ENCODE measurements at regions not wholly inside any gene's neighbourhood (a gene's known extent, or its start where the extent isn't known, plus 50 kb on each side); places are given as distances from the start of the nearest gene placed in this dataset.

DNA sequence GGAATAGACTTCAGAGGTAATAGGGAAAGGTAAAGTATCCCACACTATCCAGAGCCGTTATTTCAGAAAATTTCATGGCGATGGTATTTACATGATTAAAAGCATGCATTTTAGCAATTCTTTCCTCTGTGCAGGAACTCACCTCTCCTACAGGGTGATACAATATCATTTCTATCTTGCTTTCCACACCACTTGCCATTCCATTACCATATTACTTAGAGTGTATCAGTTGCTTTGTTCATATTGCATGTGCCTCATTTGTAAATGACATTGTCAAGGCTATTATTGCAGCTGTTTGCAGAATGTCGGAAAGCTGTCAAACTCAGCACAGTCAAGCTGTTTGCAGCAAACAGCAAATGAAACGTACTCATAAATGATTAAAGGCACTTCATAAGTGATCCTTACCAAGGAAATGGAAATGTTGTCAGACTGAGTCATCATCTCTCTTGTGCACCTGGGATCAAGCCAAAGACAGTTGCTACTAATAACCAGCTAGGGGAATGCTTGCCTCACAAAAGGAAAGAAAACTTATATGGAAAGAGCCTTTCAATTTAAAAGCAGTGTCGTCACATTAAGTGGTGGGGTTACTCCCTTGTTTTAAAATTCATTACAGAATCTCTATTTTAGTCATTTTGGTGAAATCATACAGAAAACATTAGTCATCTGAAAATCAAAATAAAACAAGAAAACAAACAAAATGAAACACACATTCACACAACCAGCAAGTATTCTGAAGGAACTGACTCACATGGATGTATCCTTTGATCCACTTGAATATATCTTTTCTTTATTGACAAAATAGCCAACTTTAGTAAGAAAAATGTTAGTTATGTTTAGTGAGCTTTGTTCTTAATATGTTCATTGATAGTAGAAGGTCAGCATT is 1064.1 kb upstream of the CNTNAP5 start:
- peak; percentile 88 for DNase-seq

DNA sequence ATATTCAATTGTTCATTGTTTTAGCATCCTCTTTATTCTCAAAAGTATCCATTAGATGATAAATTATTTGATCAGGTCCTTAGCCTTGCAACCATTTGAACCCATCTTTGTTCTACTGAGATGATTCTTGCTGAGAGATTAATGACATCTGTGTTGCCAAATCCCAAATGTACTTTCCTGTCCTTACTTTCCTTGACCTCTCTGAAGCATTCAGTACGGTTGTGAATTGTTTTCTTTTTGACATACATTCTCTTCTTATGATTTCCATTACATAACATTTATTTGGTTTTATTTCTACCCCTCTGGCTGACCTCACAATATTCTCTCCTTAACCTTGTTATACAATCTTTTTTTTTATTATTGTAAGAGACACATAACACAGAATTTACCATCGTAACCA is 1058.6 kb upstream of the CNTNAP5 start:
- no peak for DNase-seq

GRCh38 chr2:122977580-122977979 is 1047.5 kb upstream of the CNTNAP5 start:
- no peak for DNase-seq

- DNase-seq, result no peak
These were observed 1044.4 kb upstream of the CNTNAP5 start for GRCh38 chr2:122980671-122981070.

DNA sequence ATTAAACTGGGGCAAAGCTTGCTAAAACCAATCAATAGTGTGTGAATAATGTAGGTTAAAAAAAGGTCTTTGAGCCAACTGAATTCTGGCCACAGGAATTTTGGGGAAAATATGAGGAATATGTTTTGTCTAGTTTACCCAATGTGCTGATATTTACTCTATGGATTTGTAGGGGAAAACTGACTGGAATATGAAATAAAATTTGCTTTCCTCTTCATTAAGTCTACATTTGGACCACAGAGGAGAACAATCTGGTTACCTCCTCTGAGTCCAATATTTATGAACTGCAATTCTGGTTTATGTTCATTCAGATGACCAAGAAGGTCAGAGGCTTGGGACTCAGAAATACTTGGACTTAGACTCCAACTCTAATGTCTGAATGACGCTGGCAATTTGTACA is 1042.2 kb upstream of the CNTNAP5 start:
- DNase-seq, result no peak

- DNase-seq, result no peak
These were observed 1036.5 kb upstream of the CNTNAP5 start for GRCh38 chr2:122988395-122989221.

- DNase-seq, result no peak
These were observed 1031.5 kb upstream of the CNTNAP5 start for GRCh38 chr2:122993592-122993991.

DNA sequence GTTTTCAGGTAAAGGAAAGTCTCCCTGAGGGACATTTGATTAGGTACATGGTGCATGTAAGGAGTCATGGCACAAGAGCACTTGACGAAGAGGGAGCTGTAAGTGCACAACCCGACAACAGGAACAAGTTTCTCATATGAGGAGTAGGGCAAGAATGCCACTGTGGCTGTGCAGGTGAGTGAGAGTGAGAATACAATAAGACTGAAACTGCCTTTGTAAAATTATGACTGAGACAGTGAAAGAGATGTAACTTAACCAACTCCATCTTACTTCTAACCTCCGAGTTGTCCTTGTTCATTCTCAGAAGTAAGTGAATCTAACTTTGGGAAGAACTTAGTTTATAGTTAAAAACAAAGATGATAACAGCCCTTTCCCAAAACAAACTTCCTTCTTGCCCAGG is 1025.8 kb upstream of the CNTNAP5 start:
- DNase-seq, result no peak

DNA sequence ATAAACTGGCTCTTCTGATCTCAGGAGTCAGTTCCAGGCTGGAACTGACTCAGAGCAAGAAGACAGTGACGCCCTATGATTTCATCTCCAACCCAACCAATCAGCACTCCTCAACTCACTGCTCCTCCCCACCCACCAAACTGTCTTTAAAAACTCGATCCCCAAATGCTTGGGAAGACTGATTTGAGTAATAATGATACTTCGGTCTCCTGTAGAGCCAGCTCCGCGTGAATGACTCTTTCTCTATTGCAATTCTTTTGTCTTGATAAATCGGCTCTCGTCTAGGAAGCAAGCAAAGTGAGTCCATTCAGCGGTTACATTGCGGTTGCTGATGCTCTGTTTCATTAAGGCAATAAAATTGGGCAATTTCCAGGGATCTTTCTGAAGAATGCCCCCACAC is 1025.3 kb upstream of the CNTNAP5 start:
- DNase-seq, result no peak

GRCh38 chr2:123002660-123003248 is 1022.3 kb upstream of the CNTNAP5 start:
- DNase-seq, result no peak

DNA sequence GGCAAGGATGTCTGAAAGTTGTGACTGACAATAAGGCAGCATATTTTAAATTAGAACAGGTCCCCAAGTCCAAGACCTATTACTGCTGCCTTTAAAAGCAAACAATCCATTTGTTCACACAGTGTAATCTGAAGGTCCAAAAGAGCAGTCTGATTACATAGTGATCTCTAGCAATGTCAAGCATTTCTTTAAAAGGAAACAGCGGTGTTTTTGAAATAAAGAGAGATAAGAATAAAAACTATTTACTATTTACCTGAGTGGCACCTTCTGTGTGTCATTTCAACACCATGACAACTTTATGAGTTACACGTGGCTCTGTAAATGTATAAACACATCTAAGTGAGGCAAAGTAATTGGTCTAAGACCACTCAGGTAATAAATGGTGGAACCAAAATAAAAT is 1009.9 kb upstream of the CNTNAP5 start:
- DNase-seq, result no peak

DNA sequence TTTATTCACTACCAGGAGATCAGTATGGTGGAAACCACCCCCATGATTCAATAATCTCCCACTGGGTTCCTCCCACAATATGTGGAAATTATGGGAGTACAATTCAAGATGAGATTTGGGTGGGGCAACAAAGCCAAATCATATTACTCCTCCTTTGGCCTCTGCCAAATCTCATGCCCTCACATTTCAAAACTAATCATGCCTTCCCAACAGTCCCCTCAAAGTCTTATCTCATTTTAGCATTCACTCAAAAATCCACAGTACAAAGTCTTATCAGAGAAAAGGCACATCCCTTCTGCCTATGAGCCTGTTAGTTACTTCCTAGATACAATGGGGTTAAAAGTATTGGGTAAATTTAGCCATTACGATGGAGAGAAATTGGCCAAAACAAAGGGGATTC is 989.5 kb upstream of the CNTNAP5 start:
- no peak for DNase-seq

DNA sequence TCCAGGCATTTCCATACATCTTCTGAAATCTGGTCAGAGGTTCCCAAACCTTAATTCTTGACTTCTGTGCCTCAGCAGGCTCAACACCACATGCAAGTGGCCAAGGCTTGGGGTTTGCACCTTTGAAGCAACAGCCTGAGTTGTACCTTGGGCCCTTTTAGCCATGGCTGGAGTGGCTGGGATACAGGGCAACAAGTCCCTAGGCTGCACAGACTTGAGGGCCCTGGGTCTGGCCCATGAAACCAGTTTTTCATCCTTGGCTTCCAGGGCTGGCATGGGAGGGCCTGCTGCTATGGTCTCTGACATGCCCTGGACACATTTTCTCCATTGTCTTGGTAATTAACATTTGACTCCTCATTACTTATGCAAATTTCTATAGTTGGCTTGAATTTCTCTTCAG is 988.8 kb upstream of the CNTNAP5 start:
- no peak for DNase-seq

- DNase-seq, result no peak
These were observed 984.6 kb upstream of the CNTNAP5 start for GRCh38 chr2:123040506-123040905.

DNA sequence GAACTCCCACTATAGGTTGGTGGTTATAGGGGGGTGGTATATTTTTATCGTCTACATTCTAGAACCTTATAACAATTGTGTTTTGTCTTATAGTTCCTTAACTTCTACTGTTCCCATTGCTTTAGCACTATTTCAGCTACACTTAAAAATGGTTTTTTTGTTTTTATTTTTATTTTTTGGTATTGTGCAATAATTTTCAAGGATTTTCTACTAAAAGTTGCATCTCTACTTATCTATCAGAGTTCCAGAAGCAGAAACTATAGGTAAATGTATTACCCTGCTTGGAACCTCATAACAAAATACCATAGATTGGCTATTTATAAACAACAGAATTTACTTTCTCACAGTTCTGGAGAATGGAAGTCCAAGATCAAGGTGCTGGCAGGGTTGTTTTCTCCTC is 981.6 kb upstream of the CNTNAP5 start:
- no peak for DNase-seq

- DNase-seq, result no peak
These were observed 979.4 kb upstream of the CNTNAP5 start for GRCh38 chr2:123045713-123046112.

DNA sequence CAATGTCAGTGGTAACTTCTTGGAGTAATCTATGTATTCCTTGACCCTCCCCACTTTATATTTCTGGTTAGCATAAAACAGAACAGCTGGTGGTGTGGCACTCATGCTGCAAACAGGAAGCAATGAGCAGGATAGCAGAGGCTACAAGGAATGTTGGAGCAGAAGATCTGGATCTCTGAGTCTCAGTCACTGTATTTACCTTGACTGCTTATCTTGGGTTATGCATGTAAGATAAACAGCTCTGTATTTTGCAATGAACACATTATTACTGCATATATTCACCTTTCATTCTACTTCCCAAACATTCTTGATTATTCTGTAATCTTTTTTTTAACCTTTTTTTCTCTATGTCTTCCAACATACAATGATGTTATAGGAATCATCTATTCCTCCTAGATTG is 977.9 kb upstream of the CNTNAP5 start:
- no peak for DNase-seq

DNA sequence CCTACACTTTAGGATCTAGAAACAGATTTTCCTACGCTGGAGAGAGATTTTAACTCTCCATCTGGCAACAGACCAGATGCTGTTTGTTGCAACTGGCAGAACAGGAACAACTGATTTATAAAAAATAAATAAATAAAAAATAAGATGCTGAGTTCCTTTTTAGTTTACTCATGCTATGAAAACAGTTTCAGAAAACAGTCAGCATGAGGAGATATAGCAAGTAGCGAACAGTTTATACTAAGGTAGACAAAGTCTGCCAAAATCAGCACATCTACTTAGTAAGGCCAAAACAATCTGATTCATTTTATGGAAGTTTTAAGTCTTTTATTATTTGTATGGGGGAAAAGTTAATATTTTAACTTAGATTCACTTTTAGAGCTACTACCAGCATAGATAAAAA is 974.0 kb upstream of the CNTNAP5 start:
- DNase-seq, result no peak

- no peak for DNase-seq
These were observed 963.6 kb upstream of the CNTNAP5 start for GRCh38 chr2:123061534-123061933.

GRCh38 chr2:123073371-123073770 is 951.7 kb upstream of the CNTNAP5 start:
- no peak for DNase-seq

DNA sequence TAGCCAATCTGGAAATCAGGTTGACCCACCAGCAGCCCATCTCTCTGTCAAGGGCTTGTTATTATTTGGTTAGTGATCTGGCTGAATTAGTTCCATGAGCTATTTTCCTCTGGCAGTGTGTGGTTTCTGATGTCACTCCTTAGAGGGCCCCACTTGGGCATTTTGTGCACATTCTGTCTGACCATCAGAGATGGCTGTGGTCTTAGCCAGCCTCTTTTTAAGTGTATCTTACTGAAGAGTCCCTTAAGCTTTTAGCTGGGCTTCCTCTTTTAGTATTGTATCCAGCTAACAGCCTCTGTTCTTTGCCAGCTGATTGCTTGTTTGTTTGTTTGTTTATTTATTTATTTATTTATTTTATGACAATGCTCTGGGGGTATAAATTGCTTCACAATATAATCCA is 951.1 kb upstream of the CNTNAP5 start:
- no peak for DNase-seq

DNA sequence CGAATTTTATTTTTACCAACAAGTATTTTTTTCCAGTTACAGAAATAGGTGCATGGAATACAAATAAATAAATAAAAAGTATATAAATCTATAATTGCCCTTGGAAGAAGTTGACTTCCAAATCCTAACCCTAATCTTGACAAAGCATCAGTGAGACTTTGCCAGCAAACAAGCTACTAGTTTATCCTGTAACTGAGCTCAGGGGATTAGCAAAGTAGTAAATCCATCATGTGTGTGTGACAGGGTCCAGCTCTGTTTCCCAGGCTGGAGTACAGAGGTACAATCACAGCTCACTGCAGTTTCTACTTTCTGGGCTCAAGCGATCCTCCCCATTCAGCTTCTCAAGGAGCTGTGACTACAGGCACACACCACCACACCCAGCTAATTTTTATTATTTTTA is 948.0 kb upstream of the CNTNAP5 start:
- no peak for DNase-seq

- no peak for DNase-seq
These were observed 944.8 kb upstream of the CNTNAP5 start for GRCh38 chr2:123080331-123080730.

GRCh38 chr2:123085484-123085883 is 939.6 kb upstream of the CNTNAP5 start:
- DNase-seq, result no peak

Measured in NCI-H1436 (cell line).